Esophagus muscularis mucosa (tissue), 4 donors: ENCODE measurements at regions not wholly inside any gene's neighbourhood (a gene's known extent, or its start where the extent isn't known, plus 50 kb on each side); places are given as distances from the start of the nearest gene placed in this dataset.

ENCODE experiments used
- DNase-seq: peaks from one replicate; pipeline ENCODE4 v3.0.0-alpha.2; 2017; ENCODE audit errors: extremely low spot score
- H3K27ac ChIP-seq, 4 donors: fragments of 200-600 bp; sonication (generic); replicated peaks in 1 of 4; 1 replicate in 3 of 4; 2 replicates in 1 of 4; pipeline ENCODE4 v1.5.1; 2016 to 2019; ENCODE audit warnings: mild to moderate bottlenecking in 1 of 4
- H3K27me3 ChIP-seq, 4 donors: fragments of 200-600 bp; sonication (generic); one replicate each; pipeline versions ENCODE4 v1.5.1 to v1.6.0; 2016 to 2019
- H3K36me3 ChIP-seq, 4 donors: fragments of 200-600 bp; sonication (generic); one replicate each; pipeline ENCODE4 v1.5.1; 2016 to 2019
- H3K4me1 ChIP-seq, 4 donors: fragments of 200-600 bp; sonication (generic); one replicate each; pipeline ENCODE4 v1.5.1; 2016 to 2019
- H3K4me3 ChIP-seq, 4 donors: fragments of 200-600 bp; sonication (generic); 1 replicate in 2 of 4; 2 replicates in 2 of 4; pipeline ENCODE4 v1.5.1; 2016 to 2019; ENCODE audit warnings: mild to moderate bottlenecking in 4 of 4, moderate library complexity in 1 of 4
- H3K9me3 ChIP-seq, 4 donors: fragments of 200-600 bp; sonication (generic); 1 replicate in 3 of 4; 2 replicates in 1 of 4; pipeline ENCODE4 v1.5.1; 2016 to 2019
- CTCF ChIP-seq, 3 experiments: fragments of 200-600 bp in 2 of 3; fragments of 450-650 bp in 1 of 3; sonication (generic) in 2 of 3; IDR thresholded peaks; one replicate each; pipeline ENCODE4 v1.5.1; 2017 to 2019; ENCODE audit warnings: antibody characterized with exemption in 3 of 3, mild to moderate bottlenecking in 2 of 3, moderate library complexity in 1 of 3
- EP300 ChIP-seq: sonication (generic); formaldehyde crosslinking; IDR thresholded peaks from one replicate; pipeline ENCODE4 v1.6.1; 2017; ENCODE audit warnings: antibody characterized with exemption
- POLR2A ChIP-seq: fragments of 450-650 bp; IDR thresholded peaks from one replicate; pipeline ENCODE4 v1.6.1; 2017; ENCODE audit warnings: antibody characterized with exemption, moderate library complexity, mild to moderate bottlenecking, low read depth
- POLR2AphosphoS5 ChIP-seq, 2 donors: sonication (generic); formaldehyde crosslinking; IDR thresholded peaks; one replicate each; pipeline ENCODE4 v1.6.1; 2017; ENCODE audit warnings: antibody characterized with exemption in 2 of 2
- WGBS: methylation state at CpG from one replicate; pipeline ENCODE4 v1.1.5; 2018; 5-methylcytosine and 5-hydroxymethylcytosine counted together
- intact Hi-C: fragments of 100-400 bp; cut with DNase I; formaldehyde crosslinking; loops from one replicate; pipeline ENCODE4 v1.15.1; 2023

DNA sequence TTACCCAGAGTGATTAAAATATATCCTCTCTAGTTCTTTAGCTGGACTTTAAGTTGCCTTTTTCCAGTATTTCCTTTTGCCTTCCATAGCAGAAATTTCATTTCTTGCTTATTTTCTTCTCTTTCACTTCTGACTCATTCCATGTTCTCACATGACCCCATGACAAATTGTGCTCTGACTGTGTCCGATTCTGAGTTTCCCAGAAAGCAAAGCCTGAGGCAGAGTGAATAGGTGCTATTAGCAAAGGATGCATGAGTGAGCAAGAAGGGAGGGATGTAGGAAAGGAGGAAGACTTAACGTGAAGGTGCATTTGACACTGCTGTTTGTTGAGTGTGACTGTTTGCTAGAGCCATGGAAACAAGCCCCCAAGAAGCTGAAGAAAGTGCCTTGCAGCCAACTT, 82.6 kb upstream of the CNTNAP4 start:
- 15% methylated on average over 2 of the region's 2 CpGs for WGBS
- peaks cover 0 to 9% (median 3%) of the 10 kb centered on the region in 4 donors for H3K4me1 ChIP-seq
- H3K36me3 ChIP-seq: no peaks in the 10 kb centered on the region
- TF ChIP-seq POLR2AphosphoS5 (IDR thresholded peaks at IDR 0.05) (no peak), EP300 (no peak), POLR2A (no peak), CTCF (IDR thresholded peaks at IDR 0.05) (no peak)
- H3K4me3 ChIP-seq: peak overlapping the region in 1 of 4 donors; percentile 23
- H3K9me3 ChIP-seq: no peaks in the 10 kb centered on the region
- intact Hi-C loops: no loop called here
- no peaks in the 10 kb centered on the region for H3K27me3 ChIP-seq
- peak overlapping the region; percentile 29 to 48 (median 39) for H3K27ac ChIP-seq
- no peak for DNase-seq

GRCh38 chr16:76195056-76195455, 82.1 kb upstream of the CNTNAP4 start:
- Histone ChIP-seq H3K27ac (peak overlapping the region in 2 of 4 donors; percentile 29 to 46), H3K36me3 (no peaks in the 10 kb centered on the region), H3K4me3 (no peak overlapping the region), H3K4me1 (peaks cover 0 to 9% (median 3%) of the 10 kb centered on the region in 4 donors), H3K9me3 (no peaks in the 10 kb centered on the region), H3K27me3 (no peaks in the 10 kb centered on the region)
- TF ChIP-seq POLR2AphosphoS5 (IDR thresholded peaks at IDR 0.05) (no peak), EP300 (no peak), POLR2A (no peak), CTCF (IDR thresholded peaks at IDR 0.05) (no peak)
- no peak for DNase-seq
- 71% methylated on average over 3 of the region's 3 CpGs for WGBS
- intact Hi-C loops: no loop called here

GRCh38 chr16:76195648-76196047, 81.6 kb upstream of the CNTNAP4 start:
- H3K9me3 ChIP-seq: no peaks in the 10 kb centered on the region
- H3K4me1 ChIP-seq: peaks cover 0 to 9% (median 3%) of the 10 kb centered on the region in 4 donors
- no peak for DNase-seq
- no peaks in the 10 kb centered on the region for H3K27me3 ChIP-seq
- no peak overlapping the region for H3K27ac ChIP-seq
- intact Hi-C loops: no loop called here
- TF ChIP-seq POLR2AphosphoS5 (IDR thresholded peaks at IDR 0.05) (no peak), EP300 (no peak), POLR2A (no peak), CTCF (IDR thresholded peaks at IDR 0.05) (no peak)
- no peaks in the 10 kb centered on the region for H3K36me3 ChIP-seq
- whole genome bisulfite sequencing: 76% methylated on average over 2 of the region's 2 CpGs
- no peak overlapping the region for H3K4me3 ChIP-seq

GRCh38 chr16:76197900-76198299, 79.3 kb upstream of the CNTNAP4 start:
- peaks cover 0 to 9% (median 3%) of the 10 kb centered on the region in 4 donors for H3K4me1 ChIP-seq
- intact Hi-C loops: no loop called here
- no peaks in the 10 kb centered on the region for H3K27me3 ChIP-seq
- H3K4me3 ChIP-seq: no peak overlapping the region
- no peak for DNase-seq
- WGBS: 80% methylated on average over 1 of the region's 1 CpG
- no peak overlapping the region for H3K27ac ChIP-seq
- no peak for TF ChIP-seq CTCF (IDR thresholded peaks at IDR 0.05)
- no peak for TF ChIP-seq EP300
- no peak for TF ChIP-seq POLR2A
- TF ChIP-seq POLR2AphosphoS5 (IDR thresholded peaks at IDR 0.05): no peak
- H3K9me3 ChIP-seq: no peaks in the 10 kb centered on the region
- no peaks in the 10 kb centered on the region for H3K36me3 ChIP-seq

DNA sequence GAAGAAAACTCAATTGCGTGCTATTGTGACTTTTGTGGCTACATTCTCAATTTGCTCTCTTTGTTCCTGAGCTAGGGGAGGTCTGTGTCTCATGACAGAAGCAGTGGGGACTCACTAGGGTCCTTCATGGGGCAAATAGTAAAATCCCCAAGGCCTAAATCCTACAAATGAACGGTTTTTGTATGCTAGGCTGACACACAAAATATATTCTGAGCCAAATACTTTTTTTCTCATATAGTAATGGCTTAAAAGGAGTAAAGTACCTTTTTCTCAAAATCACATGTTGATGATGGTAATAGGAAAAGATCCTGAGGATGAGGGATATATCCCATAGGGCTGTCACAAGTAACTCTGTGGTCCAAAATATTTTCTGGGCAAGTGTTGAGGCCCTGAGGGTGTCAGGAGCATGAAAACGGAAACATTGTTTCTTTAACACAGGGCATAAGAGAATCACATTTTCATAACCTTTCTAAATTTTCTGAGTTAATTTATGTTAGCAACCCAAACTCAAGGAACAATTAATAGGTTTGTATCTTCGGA, 77.5 kb upstream of the CNTNAP4 start:
- H3K36me3 ChIP-seq: no peaks in the 10 kb centered on the region
- H3K4me1 ChIP-seq: peaks cover 0 to 6% (median 3%) of the 10 kb centered on the region in 4 donors
- TF ChIP-seq POLR2AphosphoS5 (IDR thresholded peaks at IDR 0.05) (no peak), EP300 (no peak), POLR2A (no peak), CTCF (IDR thresholded peaks at IDR 0.05) (no peak)
- WGBS: 70% methylated on average over 4 of the region's 4 CpGs
- intact Hi-C loops: no loop called here
- H3K27ac ChIP-seq: no peak overlapping the region
- H3K9me3 ChIP-seq: no peaks in the 10 kb centered on the region
- H3K4me3 ChIP-seq: no peak overlapping the region
- H3K27me3 ChIP-seq: no peaks in the 10 kb centered on the region
- no peak for DNase-seq
